SK-N-MC (cell line): ENCODE measurements at regions not wholly inside any gene's neighbourhood (a gene's known extent, or its start where the extent isn't known, plus 50 kb on each side); places are given as distances from the start of the nearest gene placed in this dataset.
A peak's percentile ranks its signal among the peaks of the same experiment; 100 is the strongest.
"Not testable (repeated sequence)": the region's sequence is repeated elsewhere in the genome, so short reads cannot be mapped to it uniquely, and the experiment has no call there.

Experiments
- DNase-seq: peaks from one replicate; pipeline ENCODE4 v3.0.0-alpha.2; 2011; ENCODE audit warnings: low read depth, low spot score
- H3K27ac ChIP-seq: fragments of 200-600 bp; sonication (generic); 2 replicates; pipeline ENCODE4 v1.5.1; 2016; ENCODE audit warnings: mixed run types
- H3K36me3 ChIP-seq: fragments of 200-600 bp; sonication (generic); 2 replicates; pipeline ENCODE4 v1.6.1; 2017; ENCODE audit warnings: antibody characterized with exemption, low read length, mixed read lengths; ENCODE audit not compliant: insufficient read depth
- H3K4me3 ChIP-seq: fragments of 200-600 bp; sonication (generic); 2 replicates; pipeline ENCODE4 v1.5.1; 2016
- H3K9ac ChIP-seq: fragments of 200-600 bp; sonication (generic); 2 replicates; pipeline ENCODE4 v1.8.0; 2017; ENCODE audit warnings: mixed run types, mixed read lengths; ENCODE audit not compliant: insufficient read length
- H3K9me3 ChIP-seq: fragments of 200-600 bp; sonication (generic); 2 replicates; pipeline ENCODE4 v1.6.1; 2017; ENCODE audit warnings: low read depth, mild to moderate bottlenecking, antibody characterized with exemption, low read length, moderate library complexity, mixed read lengths
- EZH2 ChIP-seq: fragments of 200-600 bp; sonication (generic); IDR thresholded peaks from one replicate; pipeline ENCODE4 v1.6.1; 2017; ENCODE audit warnings: antibody characterized with exemption
- FOXP2 ChIP-seq: optimal IDR thresholded peaks from 2 replicates; pipeline ENCODE3; 2011; ENCODE audit warnings: mild to moderate bottlenecking, moderate library complexity; ENCODE audit not compliant: insufficient read depth; ENCODE audit errors: extremely low read length, control extremely low read depth
- POLR2AphosphoS5 ChIP-seq: IDR thresholded peaks from 2 replicates; pipeline ENCODE4 v1.6.1; 2012; ENCODE audit warnings: mild to moderate bottlenecking, low read depth, low read length, borderline replicate concordance

GRCh38 chr1:148296511-148296910 is 144.4 kb upstream of the NBPF11 start:
- Histone ChIP-seq H3K36me3 (no peaks in the 10 kb centered on the region), H3K9ac (no peak overlapping the region), H3K4me3 (no peak overlapping the region), H3K27ac (no peak overlapping the region), H3K9me3 (no peaks in the 10 kb centered on the region)
- TF ChIP-seq FOXP2 = no peak
- no peak for TF ChIP-seq POLR2AphosphoS5
- TF ChIP-seq EZH2 = no peak
- DNase-seq = no peak

- no peak overlapping the region for H3K9ac ChIP-seq
- TF ChIP-seq FOXP2 = no peak
- no peak for TF ChIP-seq POLR2AphosphoS5
- TF ChIP-seq EZH2 = no peak
These were observed 142.2 kb upstream of the NBPF11 start for GRCh38 chr1:148294116-148294807.

GRCh38 chr1:148293651-148294050 is 141.6 kb upstream of the NBPF11 start:
- TF ChIP-seq FOXP2 (no peak), EZH2 (no peak), POLR2AphosphoS5 (no peak)
- Histone ChIP-seq H3K36me3 (no peaks in the 10 kb centered on the region), H3K27ac (no peak overlapping the region), H3K9me3 (no peaks in the 10 kb centered on the region), H3K4me3 (no peak overlapping the region), H3K9ac (no peak overlapping the region)
- peak; percentile 5 for DNase-seq

More at GRCh38 chr1:148294116-148294807, 142.2 kb upstream of the NBPF11 start:
- DNase-seq = no peak
- no peaks in the 10 kb centered on the region for H3K36me3 ChIP-seq
- no peak overlapping the region for H3K27ac ChIP-seq
- no peaks in the 10 kb centered on the region for H3K9me3 ChIP-seq
- H3K4me3 ChIP-seq = no peak overlapping the region

- H3K36me3 ChIP-seq = no peaks in the 10 kb centered on the region
- H3K27ac ChIP-seq = no peak overlapping the region
- no peak overlapping the region for H3K4me3 ChIP-seq
- no peak for DNase-seq
- no peaks in the 10 kb centered on the region for H3K9me3 ChIP-seq
- H3K9ac ChIP-seq = no peak overlapping the region
- TF ChIP-seq POLR2AphosphoS5 = no peak
- TF ChIP-seq EZH2 = no peak
- TF ChIP-seq FOXP2 = no peak
These were observed 140.8 kb upstream of the NBPF11 start for GRCh38 chr1:148292915-148293314.

GRCh38 chr1:148290881-148291280 is 138.8 kb upstream of the NBPF11 start:
- no peak for DNase-seq
- TF ChIP-seq EZH2 (no peak), FOXP2 (no peak), POLR2AphosphoS5 (no peak)
- no peak overlapping the region for H3K9ac ChIP-seq
- no peaks in the 10 kb centered on the region for H3K9me3 ChIP-seq
- H3K4me3 ChIP-seq = no peak overlapping the region
- H3K27ac ChIP-seq = no peak overlapping the region
- no peaks in the 10 kb centered on the region for H3K36me3 ChIP-seq

- H3K4me3 ChIP-seq = no peak overlapping the region
- DNase-seq = no peak
- no peak overlapping the region for H3K27ac ChIP-seq
- H3K9me3 ChIP-seq = no peaks in the 10 kb centered on the region
- TF ChIP-seq EZH2 (no peak), POLR2AphosphoS5 (no peak), FOXP2 (no peak)
- H3K36me3 ChIP-seq = no peaks in the 10 kb centered on the region
- H3K9ac ChIP-seq = no peak overlapping the region
These were observed 137.6 kb upstream of the NBPF11 start for GRCh38 chr1:148289647-148290046.

- not testable (repeated sequence) for H3K36me3 ChIP-seq, H3K9me3 ChIP-seq, H3K9ac ChIP-seq, DNase-seq, H3K27ac ChIP-seq, H3K4me3 ChIP-seq
These were observed 133.9 kb upstream of the NBPF11 start for GRCh38 chr1:148285946-148286345.

GRCh38 chr1:148280831-148281572 is 128.9 kb upstream of the NBPF11 start:
- not testable (repeated sequence) for H3K4me3 ChIP-seq

GRCh38 chr1:148279002-148279542 is 127.0 kb upstream of the NBPF11 start:
- H3K9me3 ChIP-seq, H3K4me3 ChIP-seq, H3K9ac ChIP-seq, H3K36me3 ChIP-seq, DNase-seq, H3K27ac ChIP-seq: not testable (repeated sequence)

More at GRCh38 chr1:148280831-148281572, 128.9 kb upstream of the NBPF11 start:
- not testable (repeated sequence) for H3K36me3 ChIP-seq, DNase-seq, H3K9me3 ChIP-seq, H3K27ac ChIP-seq, H3K9ac ChIP-seq

GRCh38 chr1:148277865-148278279 is 125.8 kb upstream of the NBPF11 start:
- not testable (repeated sequence) for DNase-seq, H3K9me3 ChIP-seq, H3K36me3 ChIP-seq, H3K27ac ChIP-seq, H3K4me3 ChIP-seq, H3K9ac ChIP-seq

GRCh38 chr1:148267066-148267465 is 115.0 kb upstream of the NBPF11 start:
- H3K9ac ChIP-seq, H3K36me3 ChIP-seq, H3K4me3 ChIP-seq, DNase-seq, H3K27ac ChIP-seq, H3K9me3 ChIP-seq: not testable (repeated sequence)
